HG02852 (cell line): ENCODE measurements at regions not wholly inside any gene's neighbourhood (a gene's known extent, or its start where the extent isn't known, plus 50 kb on each side); places are given as distances from the start of the nearest gene placed in this dataset.
"Not testable (repeated sequence)": the region's sequence is repeated elsewhere in the genome, so short reads cannot be mapped to it uniquely, and the experiment has no call there.

ENCODE experiments used
- ATAC-seq: cut with Tn5 transposase; IDR thresholded peaks from one replicate; pipeline ENCODE4 v1.9.1; 2021; ENCODE audit warnings: mild to moderate bottlenecking, moderate library complexity; ENCODE audit not compliant: unreplicated experiment

DNA sequence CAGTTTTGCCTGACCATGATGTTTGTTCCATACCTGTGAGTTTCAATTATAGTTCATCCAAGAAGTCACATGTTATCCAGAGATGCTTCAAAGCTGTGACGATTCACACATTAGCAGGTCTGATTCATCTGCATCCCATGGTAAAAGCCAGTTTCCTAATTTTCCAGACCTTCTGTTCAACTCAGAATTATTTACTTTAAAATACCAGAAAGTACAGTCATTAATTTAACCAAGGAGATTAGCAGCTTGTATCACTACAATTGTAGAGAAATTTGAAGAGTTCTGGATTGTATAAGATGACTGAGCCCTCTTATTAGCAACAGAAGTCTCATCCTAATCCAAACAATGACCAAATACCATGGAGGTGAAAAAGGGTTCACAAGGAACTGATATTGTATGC is 76.1 kb upstream of the THBS1 start:
- no peak for ATAC-seq

DNA sequence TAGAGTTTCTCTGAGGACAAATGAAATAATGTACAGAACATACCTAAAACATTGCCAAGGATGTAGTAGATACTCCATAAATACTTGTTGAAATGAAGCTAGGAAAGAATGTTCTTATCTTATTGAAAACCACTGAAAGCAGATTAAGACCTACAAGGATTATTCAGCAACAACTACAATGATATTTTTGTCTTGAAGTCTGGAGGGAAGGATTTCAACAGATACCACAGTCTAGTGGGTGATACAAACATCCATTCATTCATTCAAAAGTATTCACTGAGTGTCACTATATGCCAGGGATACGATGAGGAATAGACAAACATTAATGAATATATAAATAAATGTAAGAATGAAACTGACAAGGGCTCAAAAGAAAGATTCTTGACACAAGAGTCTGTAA is 74.7 kb upstream of the THBS1 start:
- no peak for ATAC-seq

DNA sequence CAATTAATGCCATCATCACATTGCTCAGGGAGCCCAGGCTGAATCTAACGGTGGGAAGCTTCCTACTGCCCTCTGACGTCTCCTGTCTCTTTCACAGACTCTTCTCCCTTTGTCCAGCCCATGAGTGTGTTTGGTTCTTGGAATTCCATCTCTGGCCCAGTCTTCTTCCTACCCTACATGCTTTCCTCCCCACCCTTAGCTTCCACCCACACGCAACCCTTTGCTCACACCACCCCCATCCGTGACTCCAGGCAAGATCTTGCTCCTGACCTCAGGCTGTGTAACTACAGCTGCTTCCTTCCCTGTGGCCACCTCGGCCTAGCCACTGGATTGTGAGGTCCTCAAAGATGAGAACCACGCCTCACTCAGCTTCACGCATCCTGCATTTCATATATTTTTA is 72.3 kb upstream of the THBS1 start:
- no peak for ATAC-seq

DNA sequence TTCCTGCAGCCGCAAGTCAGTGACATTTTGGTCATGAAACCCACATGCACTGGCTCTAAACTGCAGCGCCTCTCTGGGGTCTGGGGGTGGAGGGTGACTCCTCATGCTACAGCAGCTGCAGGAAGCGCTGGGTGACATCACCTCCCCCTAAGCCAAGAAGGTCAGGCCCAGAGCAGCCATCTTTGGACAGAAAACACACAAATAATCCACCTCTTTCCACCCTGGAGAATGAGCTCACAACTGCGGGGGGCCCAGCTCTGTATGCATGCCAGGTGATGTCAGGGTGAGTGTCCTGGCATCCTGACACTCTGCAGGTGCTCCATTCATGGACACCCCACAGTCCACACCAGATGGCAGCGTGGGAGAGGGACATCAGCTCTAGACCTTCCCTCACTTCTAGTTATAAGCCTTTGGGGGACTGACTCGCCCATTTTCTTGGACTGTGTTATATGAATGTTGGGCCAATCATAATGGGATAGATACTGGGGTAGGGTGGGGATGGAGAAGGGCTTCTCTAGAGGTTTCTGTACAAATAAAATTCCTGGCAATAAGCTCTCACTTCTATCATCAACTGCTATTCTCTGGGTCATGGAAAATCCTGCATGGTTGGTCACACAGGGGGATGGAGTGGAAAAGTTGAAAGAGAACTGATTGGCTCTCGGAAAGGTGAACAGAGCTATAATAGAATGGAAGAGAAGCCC is 70.7 kb upstream of the THBS1 start:
- ATAC-seq, result no peak

DNA sequence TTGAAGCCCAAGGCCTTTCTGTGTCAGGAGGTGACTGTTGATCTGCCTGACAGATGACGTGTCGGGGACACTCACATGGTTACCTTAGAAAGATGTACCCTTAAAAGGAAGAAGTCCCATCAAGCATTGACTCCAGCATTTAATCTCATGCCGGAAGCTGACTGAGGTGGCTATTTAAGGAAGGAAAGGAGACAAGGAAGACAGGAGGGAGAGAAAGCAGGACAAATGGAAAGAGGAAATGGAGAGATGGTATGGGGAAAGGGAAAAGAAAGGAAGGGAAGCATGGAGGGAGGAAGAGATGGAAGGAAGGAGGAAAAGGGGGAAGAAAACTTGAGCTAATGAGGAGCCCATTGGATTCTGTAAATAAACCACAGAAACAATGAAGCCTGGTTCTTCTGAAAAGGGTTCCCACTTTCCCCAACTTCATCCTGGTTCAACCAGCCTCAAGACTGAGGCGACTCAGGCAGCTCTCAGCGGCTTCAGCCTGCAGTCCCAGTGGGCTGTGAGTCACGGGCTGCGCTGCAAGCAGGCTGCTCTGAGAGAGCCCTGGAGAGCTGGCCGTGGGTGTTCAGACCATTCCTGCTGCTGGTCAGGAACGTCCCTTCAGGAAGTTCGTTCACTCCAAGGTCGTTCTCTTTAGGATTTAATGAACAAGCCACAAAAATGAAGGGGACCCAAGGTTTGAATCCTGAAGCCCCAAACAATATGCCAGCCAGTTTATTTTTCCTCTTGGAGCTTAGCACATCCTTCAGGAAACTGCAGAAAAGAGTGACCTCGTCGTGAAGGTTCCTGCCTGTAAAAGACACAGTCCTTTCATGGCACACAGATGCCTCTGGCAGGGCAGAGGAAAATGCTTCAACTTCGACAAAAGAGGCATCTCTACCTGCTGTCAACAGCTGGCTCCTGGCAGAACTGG is 69.6 kb upstream of the THBS1 start:
- ATAC-seq, result no peak

DNA sequence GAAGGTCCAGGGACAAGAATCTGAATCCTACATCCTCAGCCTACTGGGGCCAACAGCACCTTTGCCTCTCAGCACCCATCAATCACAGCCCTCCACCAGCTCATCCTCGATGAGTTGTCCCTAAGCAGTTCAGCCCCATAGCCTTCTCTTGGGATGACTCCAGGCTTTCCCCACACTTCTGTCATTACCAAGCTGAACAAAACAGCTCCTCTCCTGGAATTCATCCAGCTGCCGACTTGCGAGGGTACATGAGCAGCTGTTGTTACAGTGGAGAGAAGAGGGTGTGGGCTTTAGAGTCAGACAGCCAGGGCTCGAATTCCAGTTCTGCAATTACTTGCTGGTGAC is 69.0 kb upstream of the THBS1 start:
- ATAC-seq, result no peak

DNA sequence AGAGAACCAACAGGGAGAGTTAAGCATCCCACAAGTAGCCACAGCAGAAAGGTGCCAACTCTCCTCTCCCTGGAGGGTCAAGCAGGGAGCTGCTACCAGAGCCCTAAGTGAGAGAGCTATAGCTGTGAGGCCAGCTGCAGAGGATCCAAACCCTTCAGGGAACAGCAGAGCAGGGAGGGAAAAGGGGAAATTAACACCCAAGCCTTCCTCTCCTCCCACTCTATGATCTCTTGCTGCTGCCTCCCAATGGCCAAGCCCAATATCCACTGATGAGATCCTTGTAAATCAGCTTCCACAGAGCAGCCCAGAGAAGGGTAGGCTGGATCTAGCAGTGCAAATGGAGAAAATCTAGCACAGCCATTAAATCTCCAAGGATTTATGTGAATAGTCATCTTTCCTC is 68.2 kb upstream of the THBS1 start:
- no peak for ATAC-seq

DNA sequence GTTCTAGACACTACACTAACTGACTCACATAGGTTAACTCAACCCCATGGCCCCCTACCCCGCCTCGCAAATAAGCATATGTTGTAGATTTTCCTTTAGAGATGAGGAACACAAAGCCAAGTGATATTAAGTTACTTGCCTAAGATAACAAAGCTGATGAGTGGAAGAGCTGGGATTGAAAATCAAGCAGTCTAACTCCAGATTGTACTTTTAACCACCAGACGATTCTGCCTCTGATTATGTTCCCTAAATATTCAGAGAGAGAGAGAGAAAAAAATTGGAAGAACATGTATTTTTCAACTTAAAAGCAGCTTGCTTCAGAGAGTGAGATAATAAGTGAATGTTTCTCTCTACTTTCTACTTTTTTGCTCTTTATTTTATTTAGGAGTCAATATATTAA is 66.9 kb upstream of the THBS1 start:
- no peak for ATAC-seq

DNA sequence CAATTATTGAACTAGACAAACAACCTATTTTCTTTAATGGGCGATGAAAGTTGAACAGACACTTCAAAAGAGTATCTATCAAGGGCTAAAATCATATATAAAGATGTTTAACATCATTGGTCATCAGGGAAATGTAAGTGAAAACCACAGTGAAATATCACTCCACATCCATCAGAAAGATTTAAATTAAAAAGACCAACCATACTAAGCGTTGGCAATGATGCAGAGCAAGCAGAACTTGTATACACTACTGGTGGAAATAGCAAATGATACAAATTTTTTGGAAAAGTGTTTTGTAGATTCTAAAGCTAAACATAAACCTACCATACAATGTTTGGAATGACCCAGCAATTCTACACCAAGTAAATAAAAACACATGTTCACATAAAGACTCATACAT is 65.9 kb upstream of the THBS1 start:
- ATAC-seq, result no peak

DNA sequence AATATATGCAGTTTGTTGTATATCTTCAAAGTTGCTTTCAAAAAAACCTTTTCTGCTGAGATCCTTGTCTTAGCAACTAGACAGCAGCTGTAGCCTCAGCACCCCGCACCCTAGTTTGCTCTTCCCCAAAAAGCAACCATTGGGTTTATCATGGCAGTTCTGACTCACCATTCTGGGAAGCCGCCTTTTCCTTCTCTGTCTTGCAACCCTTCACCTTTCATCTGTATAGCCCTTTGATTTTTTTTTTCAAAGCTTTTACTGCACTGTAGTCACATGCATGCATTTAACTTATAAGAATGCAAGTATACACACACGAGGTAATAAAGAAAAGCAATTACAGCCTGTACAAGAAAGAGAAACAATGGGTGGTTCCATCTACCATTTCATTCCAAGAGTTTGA is 65.1 kb upstream of the THBS1 start:
- no peak for ATAC-seq

DNA sequence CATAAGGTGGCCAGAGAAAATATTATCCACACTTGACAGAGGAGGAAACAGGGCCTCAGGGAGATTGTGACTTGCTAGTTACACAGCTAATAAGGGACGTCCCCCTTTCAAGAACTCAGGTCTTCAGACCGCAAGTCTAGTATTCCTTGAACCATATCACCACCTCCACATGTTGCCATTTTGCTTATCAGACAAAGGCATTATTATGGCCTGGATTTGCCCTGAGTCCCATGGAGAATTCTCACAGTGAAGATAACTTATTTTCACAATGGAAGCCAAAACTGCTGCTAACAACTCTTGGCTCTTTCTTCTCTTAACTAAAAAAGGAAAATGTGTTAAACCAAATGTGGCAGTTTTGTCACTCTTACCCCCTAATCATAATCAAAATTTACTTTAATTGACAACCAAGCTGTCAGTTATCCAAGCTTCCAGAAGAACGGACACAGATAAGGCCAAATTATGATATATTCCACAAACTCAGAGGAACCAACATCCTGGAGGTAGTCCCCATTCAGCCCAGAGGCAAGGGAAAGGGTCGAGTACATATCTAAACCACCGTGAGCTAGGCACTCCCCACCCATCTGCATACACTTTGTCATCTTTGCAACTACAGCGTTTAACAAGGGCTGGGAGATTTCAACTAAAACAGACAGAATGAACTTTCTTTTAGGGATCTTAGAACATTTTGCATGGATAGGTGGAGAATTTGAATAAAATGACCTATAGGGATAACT is 63.6 kb upstream of the THBS1 start:
- no peak for ATAC-seq

DNA sequence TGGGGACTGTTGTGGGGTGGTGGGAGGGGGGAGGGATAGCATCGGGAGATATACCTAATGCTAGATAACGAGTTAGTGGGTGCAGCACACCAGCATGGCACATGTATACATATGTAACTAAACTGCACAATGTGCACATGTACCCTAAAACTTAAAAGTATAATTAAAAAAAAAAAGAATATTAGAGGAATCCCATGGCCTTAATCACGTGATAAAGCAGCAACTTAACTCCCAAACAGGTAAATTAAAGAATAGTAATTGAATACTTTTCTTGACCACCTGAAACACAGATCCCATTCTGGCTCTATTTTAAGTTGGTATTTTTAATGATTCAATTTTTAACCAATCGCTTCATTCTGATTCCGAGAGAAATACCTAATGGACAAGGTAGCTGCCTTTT is 56.9 kb upstream of the THBS1 start:
- not testable (repeated sequence) for ATAC-seq

DNA sequence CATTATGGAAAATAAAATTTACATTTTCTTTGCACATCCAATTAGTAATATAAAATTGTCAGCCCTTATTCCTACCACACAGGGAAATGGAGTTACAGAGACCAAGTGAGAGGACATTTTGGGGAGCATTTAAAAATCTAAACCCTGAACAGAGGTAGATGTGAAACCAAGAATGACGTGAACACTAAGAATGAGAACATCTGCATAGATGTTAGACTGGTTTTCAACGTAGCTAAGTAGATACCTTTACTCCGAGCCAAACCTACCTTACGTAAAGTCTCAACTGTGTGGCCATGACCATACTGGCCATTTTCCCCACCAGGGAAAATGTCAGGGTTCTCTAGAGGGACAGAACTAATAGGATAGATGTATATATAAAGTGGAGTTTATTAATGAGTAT is 51.4 kb upstream of the THBS1 start:
- ATAC-seq, result no peak

DNA sequence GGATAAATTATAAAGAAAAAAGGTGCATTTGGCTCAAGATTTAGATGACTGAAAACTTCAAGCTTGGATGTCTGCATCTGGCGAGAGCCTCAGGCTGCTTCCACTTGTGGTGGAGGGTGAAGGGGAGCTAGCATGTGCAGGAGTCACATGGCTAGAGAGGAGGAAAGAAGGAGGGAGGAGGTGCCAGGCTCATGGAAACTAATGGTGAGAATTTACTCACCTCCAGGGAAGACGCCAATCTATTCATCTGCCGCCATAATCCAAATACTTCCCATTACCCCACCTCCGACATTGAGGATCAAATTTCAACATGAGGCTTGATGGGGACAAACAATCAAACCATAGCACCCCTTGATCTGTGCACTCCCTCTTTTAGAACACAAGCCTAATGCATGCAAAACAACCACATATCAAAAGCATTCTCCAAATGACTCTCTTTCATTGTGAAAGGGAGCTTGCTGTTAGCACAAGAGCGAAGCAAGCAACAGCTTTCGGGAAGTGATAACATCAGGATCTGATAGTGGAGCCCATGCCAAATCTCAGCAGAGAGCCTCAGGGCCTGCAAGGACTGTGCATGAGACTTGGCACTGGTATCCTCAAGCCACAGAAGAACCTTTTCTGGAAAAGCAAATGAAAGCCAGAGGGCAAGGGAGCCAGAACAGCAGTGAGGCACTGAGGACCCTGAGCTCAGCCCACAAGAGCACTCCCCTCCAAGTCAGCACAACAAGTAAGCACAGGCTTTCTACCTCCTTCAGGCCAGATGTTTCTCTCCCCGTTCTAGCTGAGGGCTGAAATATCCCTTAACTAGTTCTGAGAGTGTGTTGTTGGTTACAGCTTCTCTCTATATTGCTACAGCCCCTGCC is 50.2 kb upstream of the THBS1 start:
- no peak for ATAC-seq
